CD4-positive, alpha-beta T cell treated with Interleukin-15 for 1 hour (primary cell): ENCODE measurements at regions not wholly inside any gene's neighbourhood (a gene's known extent, or its start where the extent isn't known, plus 50 kb on each side); places are given as distances from the start of the nearest gene placed in this dataset.

Experiments
- DNase-seq: peaks from one replicate; pipeline ENCODE4 v3.0.0-alpha.2; 2020

DNA sequence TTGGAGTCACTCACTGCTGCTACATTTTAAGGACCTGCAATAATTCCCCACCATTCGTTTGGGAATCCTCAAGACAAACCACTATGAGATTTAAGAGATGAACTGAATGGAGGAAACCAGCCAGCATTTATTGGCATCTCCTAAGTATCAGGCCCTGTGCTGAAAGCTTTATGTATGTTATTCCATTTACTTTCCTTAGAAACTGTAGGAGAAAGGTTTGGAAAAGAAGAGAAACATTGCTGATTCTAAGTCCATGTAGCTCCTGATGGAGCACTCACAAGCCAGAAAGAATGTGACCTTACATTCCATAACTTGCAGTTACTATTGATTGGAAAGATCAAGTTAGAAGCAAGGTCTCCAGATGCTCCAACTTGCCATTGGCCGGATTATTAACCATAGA lies 267.4 kb downstream of the GAS1 start:
- no peak for DNase-seq

DNA sequence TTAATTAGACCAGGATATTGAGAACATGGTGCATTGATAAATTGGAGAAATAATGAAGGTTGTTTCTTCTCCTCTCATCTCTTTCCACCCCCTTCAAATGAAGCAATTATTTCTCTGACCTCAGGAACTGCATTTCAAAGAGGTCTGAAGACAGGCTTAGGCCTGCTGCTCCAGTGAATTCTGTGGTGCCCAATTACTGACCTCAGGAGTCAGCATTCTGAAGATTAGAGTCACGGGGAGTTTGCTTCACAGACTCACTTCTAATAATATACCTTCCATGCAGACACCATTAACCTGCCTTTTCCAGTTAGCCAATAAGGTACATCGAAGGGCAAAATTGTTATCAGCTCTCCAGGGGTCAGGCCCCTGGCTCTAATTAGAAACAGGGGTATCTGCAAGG lies 270.9 kb downstream of the GAS1 start:
- DNase-seq, result no peak

DNA sequence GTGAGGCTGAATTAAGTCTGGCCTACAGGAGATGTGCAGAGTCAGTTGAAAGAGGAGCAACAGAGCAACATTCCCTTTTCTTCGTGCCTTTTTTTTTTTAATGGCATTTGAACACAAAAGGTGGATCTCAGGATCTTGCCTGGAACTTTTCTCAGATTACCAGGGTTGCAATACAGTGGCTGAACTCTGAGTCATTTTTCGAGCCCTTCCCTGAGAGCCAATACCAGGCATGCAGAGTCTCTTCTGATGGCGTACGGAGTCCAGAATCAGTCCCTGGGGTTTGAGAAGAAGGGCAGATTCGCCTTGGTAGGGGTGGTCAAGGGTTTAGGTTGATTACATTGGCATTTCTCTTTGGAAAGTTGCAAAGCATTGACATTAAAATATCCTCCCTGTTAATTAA lies 271.5 kb downstream of the GAS1 start:
- no peak for DNase-seq

DNA sequence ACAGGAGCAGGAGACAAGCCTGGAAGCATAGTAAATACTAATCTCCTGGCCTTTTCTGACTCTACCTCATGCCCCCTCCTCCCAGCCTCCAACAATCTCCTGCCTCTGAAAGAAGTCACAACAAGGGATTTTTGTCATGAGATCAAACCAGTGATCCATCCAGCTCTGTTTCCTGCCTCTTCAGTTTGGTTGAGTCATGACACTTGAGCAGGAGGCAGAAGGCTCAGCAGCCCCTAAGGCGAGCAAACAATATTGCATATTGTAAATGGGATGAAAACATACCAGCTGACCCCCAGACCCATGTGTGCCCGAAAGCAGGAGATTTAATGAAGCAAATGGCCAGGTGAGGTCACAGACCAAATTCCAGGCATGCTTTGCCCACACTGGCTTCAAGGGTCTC lies 272.8 kb downstream of the GAS1 start:
- no peak for DNase-seq

DNA sequence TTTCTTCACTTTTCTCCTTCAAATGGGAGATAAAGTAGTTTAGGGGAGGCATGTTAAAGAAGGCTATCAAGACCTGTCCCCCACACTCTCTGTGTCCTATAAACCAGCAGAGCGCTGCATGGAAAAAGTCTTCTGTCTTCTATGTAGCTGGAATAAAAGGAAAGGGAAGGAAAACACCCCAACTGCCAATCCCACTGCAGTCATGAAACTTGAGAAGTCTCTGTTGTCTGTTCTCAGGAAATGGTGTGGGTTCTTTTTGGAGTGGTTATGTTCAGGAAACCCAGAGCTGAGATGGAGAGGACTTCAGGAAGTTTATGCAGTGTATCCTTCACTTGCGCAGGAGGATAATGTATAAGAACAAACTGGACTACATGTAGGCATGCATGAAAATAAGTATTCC lies 274.3 kb downstream of the GAS1 start:
- DNase-seq, result no peak

DNA sequence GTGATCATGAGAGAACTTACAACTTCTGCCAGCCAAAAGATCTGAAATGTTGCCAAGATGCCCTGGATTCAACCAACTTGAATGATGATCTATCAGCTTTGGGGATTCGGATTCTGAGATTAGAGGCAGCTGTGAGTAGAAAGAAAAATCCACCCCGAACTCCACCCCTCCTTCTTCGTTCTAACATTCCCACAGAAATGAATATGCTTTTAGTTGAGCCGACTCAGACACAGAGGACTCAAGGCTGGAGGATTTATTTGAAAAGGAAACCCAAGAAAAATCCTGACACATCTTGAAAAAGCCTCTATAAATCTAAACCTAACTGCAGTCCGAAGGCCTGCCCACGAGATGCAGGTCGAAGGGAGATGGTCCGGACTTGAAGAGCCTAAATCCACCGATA lies 275.0 kb downstream of the GAS1 start:
- no peak for DNase-seq

DNA sequence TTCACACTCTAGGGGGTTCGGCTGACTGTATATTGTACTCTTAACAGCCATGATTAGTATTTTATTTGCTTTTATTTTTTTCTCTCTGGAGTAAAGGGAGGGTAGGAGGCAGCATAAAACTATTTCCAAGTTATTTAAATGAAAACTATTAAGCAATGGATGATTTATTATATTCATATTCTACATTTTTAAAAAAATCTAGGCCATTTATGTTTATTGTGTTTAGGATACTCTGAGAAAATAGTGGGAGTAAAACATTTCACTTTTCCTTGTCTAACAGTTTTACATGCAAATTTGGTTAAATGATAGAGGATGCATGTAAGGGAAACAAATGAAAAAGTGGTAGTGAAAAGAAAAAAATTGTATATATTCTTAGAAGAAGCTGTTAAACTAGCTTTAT lies 276.3 kb downstream of the GAS1 start:
- DNase-seq, result no peak

DNA sequence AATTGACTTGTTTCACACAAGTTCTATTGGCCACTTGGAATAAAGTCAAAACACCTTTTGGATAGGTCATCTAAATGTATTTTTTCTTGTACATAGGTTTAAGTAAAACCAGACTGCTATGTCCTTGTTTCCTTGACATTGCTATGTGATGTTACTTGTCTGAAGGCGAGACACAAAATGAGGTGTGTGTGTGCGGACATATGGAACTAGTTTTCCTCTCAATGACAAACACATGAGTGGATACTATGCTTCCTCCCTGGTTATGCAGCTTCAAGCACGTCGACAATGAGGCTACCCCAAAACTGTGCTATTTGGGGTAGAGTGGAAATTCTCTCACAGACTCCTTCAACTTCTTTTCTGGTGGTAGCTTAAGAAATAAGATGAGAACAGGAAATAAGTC lies 276.8 kb downstream of the GAS1 start:
- DNase-seq, result no peak

DNA sequence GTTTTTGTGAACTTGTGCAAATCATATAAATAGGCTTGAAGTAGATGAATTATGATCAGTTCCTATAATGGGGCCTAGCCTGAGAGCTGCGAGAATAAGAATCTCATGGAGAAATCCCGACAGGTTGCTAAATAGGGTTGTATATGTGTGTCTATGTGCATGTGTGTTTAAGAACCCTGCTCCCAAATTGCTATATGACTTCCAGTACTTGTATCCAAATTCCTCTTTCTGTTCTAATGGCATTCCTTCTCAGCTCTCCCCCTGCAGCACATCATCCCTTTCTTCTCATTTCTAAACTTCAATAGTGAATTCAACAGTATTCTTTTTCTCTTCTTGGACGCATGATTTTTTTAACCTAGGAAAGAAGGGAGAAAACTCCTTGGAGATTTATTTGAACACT lies 277.2 kb downstream of the GAS1 start:
- no peak for DNase-seq

DNA sequence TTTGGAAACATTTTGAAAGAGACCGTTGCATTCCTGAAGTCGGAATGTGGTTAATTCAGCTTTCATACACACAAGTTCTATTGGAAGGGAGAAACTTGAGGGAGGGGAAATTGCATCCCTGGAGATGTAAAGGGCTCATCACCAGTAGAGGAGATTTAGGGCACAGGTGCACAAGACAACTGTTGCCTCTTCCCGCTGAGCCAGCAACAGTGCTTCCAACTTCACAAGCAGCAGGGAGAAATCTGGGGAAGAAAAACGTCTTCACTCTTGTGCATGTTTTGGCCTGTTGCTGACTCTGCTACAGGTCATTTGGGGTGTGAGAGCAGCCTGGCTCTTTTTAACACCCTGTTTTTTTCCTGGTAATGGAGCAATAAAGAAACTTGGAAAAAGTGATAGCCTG lies 277.9 kb downstream of the GAS1 start:
- no peak for DNase-seq

DNA sequence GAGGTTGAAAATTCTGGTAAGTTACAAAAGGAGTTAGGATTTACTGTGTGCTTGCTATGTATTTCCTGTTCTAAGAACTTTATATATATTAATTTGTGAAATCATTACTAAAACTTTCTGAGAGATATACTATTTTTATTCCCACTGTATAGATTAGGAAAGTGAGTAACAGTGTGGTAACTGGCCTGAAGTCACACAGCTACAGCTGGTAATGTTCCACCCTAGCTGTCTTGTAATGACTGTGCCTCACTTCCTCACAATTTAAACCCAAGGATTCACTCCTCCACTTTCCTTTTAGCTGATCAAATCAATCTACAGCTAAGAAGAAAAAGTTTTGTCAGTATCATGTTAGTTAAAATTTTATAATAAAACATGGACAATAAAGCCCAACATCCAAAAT lies 278.8 kb downstream of the GAS1 start:
- DNase-seq, result no peak

DNA sequence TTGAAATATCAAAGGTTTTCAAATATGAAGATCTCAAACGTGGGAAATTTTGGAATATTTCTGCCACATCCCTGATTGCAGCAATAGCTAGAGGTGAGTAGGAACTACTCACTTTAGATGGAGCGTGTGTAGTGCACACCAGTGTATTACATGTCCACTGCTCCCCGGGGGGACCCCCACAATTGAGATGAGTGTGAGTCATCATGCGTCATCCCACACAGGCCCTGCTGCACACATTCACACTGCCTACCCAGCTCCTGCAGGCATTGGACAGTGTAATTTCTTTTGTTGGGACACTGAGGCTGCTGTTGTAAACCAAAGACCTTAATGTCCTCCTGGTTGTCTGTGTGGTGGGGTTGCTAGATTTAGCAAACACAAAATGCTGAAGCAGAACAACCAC lies 280.0 kb downstream of the GAS1 start:
- DNase-seq, result no peak

DNA sequence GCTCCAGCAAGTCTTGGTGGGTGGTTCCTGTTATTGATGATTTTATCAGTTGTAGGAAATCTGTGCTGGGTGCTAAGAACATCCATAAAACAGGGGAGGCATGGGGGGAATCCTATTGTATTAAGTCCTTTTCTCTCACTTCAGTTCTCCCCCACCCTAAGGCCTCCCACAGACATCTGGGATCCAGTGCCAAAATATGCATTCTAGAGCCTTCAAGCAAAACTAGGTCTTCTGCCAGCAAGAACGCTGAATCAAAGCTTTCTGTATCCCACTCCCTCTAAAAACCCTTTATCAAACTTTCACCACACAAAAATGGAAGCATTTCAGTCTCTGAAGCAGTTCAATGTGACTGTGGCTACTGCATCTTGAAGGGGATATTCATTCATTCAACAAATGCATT lies 281.9 kb downstream of the GAS1 start:
- no peak for DNase-seq

DNA sequence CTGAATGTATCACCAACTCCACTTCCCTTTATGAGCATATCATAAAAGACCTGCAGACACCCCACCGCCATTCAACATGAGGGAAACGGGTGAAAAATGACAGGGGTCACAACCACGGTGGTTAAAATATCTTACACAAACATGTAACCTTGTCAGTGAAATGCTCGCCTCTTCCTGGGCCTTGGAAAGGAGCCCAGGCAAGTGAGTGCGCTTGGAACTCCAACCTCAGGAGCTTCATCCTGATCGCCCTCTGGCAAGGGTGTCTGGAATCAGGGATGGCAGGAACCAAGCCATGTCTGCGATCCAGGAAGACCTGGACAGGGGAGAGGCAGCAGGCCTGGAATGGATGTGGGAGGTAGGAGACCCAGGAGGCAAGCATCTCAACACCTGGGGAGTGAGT lies 282.7 kb downstream of the GAS1 start:
- DNase-seq, result no peak

DNA sequence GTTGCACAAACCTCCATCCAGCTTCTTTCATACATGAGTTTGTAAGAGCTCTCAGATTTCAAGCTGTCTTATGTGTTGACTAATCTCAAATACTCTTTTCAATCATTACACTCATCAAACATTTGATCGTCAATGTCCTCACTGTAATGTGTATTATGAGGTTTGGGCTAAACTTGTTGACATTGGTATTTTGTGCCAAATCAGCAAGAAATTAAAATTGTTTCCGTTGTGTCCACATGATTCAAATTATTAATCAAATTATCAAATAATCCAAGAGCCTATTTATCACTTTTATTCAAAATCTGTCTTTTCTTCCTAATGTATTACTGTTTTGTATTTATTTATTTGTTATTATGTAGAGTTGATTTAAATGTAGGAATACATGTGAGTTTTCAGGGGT lies 283.4 kb downstream of the GAS1 start:
- no peak for DNase-seq

DNA sequence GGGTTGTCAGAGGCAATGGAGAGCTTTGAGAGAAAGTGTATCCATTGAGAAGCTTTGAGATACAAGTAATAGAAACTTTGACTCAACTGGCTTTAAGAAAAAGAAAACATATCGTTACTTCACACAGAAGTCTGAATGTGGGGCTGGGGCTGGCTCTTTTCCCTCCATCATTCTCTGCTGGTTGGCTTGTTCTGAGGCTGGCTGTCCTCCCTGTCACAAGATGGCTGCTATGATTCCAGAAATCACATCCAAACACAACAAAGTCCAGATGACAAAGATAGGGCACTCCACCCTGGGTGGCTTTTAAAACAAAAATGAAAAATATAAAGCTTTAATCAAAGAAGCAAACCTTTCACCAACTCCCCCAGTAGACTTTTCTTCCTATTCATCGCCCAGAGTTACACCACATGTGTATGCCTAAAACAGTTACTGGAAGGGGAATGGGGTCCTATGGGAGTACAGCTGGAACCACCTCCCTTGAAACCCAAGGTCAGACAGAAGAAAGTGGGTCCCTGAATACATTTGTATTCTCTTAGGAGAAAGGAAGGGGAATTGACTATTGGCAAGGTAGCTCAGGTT lies 284.3 kb downstream of the GAS1 start:
- DNase-seq, result no peak

DNA sequence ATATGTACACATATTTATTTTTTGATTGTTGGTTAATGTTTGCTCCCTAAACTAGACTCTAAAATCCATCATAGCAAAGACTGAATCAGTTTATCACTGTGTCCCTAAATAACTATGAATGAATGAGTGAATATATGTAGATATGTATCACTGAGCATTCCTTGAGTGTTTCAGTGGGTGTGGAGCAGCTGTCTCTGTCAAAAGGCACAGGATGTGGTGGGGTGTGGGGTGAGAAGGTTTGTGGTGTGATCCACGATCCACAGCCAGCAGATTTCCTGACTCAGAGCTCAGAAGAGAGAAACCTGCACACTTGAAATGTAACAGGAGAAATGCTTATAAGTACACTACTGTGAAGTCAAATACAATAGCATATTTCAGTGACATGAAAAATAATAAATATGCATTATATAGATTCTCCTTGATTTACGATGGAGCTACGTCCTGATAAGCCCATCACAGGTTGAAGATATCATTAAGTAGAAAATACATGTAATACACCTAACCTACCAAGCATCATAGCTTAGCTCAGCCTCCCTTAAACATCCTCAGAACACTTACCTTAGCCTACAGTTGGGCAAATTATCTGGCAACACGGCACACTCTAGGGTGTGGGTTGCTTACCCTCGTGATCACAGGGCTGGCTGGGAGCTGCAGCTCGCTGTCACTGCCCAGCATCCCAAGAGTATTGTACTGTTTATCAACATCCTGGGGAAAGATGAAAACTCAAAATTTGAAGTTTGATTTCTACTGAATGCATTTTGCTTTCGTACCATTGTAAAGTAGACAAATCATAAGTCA lies 287.0 kb downstream of the GAS1 start:
- DNase-seq, result no peak

DNA sequence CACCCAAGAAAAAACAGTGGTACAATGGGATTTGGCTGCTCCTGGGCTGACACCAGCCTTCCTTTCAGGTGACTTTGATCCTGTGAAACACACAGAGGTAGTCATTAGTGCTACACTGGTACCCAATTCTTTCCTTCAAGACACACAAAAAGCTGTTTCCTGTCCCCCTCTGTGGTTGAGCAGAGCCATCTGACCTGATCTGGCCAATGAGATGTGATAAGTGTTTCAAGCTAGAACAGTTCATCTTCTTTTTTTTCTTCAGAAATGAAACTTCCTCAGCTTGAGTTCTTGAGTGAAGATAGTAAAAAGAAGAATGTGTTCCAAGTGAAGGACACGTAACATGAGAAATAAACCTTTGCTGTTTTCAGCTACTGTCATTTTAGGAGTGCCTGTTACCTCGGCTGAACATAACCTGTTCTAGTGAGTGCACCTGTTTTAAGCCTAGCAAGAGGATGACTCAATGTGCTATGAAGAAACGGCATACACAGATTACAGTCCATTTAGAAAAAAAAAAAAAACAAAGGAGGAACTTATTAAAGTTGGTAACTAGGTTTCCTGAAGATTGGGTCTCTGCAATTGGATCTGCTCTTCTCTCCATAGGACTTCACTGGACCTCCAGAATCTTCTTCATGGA lies 287.8 kb downstream of the GAS1 start:
- no peak for DNase-seq

DNA sequence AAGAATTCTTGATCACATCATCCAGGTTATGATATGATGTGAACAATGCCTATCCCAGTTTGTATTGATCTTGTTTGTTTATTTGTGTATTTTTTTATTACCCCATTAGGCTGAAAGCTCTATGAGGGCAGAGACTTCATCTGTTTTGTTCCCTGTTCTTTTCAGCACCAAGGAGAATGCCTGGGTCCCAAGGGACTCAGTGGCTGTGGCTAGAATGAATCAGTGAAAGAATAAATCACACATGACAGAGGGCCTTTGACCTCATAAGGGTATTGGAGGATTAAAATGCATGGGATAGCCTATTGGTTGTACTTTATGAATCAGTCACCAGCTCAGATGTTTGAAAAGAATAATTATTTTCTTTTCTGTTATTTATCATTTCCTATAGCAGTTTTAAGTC lies 292.2 kb downstream of the GAS1 start:
- DNase-seq, result no peak

DNA sequence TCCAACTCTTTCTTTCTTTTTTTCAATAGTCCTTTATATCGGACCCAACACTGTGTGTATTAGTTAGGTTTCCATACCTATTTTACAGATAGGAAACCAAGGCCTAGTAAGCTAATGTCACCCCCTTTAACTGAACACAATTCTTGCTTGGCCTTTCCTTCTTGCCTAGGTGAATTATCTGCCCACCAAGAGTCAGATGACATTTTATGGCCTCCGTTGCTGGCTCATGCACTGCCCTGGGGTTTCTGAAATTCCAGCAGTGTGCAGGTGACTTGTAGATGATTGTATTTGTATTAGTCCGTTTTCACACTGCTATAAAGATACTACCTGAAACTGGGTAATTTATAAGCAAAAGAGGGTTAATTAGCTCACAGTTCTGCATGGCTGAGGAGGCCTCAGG lies 293.8 kb downstream of the GAS1 start:
- no peak for DNase-seq

DNA sequence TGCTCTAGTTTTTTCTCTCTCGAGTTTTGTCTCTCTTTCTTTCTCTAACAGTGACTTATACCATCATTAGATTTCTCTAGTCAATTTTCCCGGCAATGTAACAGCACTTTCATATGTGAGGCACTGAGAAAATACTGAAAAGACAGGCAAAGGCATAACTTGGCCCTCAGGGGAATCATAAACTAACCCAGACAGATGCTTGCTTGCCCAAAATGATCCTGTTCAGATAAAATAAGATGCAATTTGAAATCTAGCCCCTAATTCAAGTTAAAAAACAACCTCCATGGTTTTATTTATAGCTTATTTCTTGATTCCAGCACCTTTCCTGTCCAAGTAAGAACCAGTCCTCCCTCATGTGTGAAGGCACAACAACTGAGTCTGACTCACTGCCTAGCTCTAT lies 294.6 kb downstream of the GAS1 start:
- no peak for DNase-seq

DNA sequence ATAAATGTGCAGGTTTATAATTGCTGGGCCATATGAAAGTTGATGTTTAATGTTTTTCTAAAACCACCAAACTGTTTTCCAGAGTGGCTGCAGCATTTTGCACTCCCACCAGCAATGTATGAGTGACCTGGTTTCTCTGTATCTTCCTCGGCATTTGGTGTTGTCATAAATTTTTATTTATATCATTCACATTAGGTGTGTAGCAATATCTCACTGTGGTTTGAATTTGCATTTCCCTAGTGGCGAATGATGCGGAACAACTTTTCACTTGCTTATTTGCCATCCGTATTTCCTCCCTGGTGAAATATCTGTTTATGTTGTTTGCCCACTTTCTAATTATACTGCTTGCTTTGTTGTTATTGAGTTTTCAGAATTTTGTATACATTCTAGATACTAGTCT lies 295.7 kb upstream of the TUT7 start:
- no peak for DNase-seq

DNA sequence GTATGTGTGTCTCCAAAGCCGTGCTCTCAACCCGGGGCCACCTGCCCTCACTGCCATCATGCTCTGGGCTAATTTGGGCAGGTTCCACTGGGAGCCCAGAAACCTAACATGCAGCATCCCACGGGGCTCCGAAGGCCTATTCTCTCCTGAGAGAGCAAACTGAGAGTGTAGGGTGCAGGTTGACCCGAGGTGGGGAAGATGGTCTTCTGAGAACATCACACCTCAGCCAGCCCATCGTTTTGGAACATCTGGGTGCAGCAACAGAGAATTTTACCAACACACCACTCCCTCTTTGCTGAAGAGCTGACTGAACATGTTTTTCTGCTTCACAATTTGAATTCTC lies 294.6 kb upstream of the TUT7 start:
- DNase-seq, result no peak

DNA sequence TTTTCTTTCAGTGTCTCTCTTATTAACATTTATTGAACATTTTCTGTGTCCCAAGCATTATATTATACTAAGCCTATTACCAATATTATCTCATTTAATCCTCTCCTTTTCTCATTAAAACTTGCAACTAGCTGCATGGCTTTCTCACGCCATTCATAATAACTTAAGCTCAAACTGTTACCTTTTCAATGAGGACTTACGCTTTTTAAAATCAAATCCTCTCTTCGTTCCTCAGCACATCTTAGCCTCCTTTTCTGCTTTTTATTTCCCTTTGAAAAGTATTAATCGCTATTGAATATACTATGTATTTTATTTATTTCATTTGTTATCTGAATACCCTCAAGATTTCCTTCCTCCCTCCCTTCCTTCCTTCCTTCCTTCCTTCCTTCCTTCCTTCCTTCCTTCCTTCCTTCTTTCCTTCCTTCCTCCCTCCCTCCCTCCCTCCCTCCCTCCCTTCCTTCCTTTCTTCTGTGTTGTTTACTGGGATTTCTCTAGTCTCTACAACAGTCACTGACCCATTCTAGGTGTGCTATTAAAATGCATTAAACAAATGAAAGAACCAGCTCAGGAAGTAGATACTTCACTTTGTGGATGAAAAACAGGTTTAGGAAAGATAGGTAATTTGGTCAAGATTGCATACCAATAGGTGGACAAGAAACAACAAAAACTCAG lies 294.1 kb upstream of the TUT7 start:
- no peak for DNase-seq
